ENCODE measurements at regions not wholly inside any gene's neighbourhood (a gene's known extent, or its start where the extent isn't known, plus 50 kb on each side); places are given as distances from the start of the nearest gene placed in this dataset.

GRCh38 chr18:30066288-30066687 lies 976.3 kb downstream of the DSC3 start:
- Histone ChIP-seq H3K9me3 (ENCODE audit: control insufficient read depth, insufficient read depth, low read length) (no peaks in the 10 kb centered on the region; the same call in 1 of the 2 replicates), H3K4me3 (ENCODE audit: low read depth, low read length) (no peak overlapping the region), H3K27ac (ENCODE audit: low read depth, low read length) (no peak overlapping the region), H3K27me3 (ENCODE audit: control insufficient read depth, insufficient read depth, low read length) (no peaks in the 10 kb centered on the region)
- ChIA-PET POLR2A (no interaction called here), CTCF (no interaction called here)
- no peak for DNase-seq (ENCODE audit: low read depth, low spot score)
- TF ChIP-seq CTCF (IDR thresholded peaks at IDR 0.05; ENCODE audit: low read depth, low read length): no peak

DNA sequence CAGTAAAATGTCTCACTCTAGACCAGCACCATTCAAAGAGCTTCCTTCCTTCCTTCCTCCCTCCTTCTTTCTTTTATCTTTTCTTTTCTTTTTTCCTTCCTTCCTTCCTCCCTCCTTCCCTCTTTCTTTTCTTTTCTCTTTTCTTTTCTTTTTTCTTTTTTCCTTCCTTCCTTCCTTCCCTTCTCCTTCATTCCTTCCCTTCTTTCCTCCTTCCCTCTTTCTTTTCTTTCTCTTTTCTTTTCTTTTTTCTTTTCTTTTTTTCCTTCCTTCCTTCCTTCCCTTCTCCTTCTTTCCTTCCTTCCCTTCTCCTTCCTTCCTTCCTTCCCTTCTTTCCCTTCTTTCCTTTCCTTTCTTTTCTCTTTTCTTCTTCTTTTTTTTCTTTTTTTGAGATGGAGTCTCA lies 985.1 kb downstream of the DSC3 start:
- no peak overlapping the region for H3K27ac ChIP-seq (ENCODE audit: low read depth, low read length)
- H3K4me3 ChIP-seq (ENCODE audit: low read depth, low read length): no peak overlapping the region
- ChIA-PET CTCF (no interaction called here), POLR2A (no interaction called here)
- no peaks in the 10 kb centered on the region for H3K27me3 ChIP-seq (ENCODE audit: control insufficient read depth, insufficient read depth, low read length)
- no peak for DNase-seq (ENCODE audit: low read depth, low spot score)
- TF ChIP-seq CTCF (IDR thresholded peaks at IDR 0.05; ENCODE audit: low read depth, low read length): no peak
- H3K9me3 ChIP-seq (ENCODE audit: control insufficient read depth, insufficient read depth, low read length): peaks cover 5% of the 10 kb centered on the region; the same call in 1 of the 2 replicates

GRCh38 chr18:30056528-30056927 lies 986.0 kb downstream of the DSC3 start:
- peaks cover 5% of the 10 kb centered on the region; the same call in 1 of the 2 replicates for H3K9me3 ChIP-seq (ENCODE audit: control insufficient read depth, insufficient read depth, low read length)
- no peak for TF ChIP-seq CTCF (IDR thresholded peaks at IDR 0.05; ENCODE audit: low read depth, low read length)
- H3K27me3 ChIP-seq (ENCODE audit: control insufficient read depth, insufficient read depth, low read length): no peaks in the 10 kb centered on the region
- CTCF ChIA-PET: no interaction called here
- POLR2A ChIA-PET: no interaction called here
- no peak for DNase-seq (ENCODE audit: low read depth, low spot score)
- no peak overlapping the region for H3K27ac ChIP-seq (ENCODE audit: low read depth, low read length)
- H3K4me3 ChIP-seq (ENCODE audit: low read depth, low read length): no peak overlapping the region

DNA sequence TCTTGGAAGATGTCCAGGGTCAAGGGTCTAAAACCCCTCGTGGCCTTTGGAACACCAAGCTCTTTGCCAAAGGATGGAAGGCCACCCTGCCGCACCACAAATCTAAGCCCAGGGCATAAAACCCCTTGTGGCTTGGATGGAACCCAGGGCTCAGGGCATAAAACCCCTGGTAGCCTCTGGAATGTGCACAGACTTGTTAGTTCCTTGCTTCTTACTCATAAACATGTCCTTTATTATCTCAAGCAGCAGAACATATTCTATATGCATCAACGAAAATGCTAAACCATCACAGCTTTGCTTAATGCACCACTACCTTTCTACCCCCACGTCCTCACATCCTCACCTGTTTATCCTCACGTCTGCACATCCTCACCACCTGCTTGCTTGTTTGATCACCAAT lies 998.0 kb downstream of the DSC3 start:
- CTCF ChIA-PET: no interaction called here
- no peak for DNase-seq (ENCODE audit: low read depth, low spot score)
- H3K27me3 ChIP-seq (ENCODE audit: control insufficient read depth, insufficient read depth, low read length): no peaks in the 10 kb centered on the region
- H3K4me3 ChIP-seq (ENCODE audit: low read depth, low read length): no peak overlapping the region
- POLR2A ChIA-PET: no interaction called here
- no peak overlapping the region for H3K27ac ChIP-seq (ENCODE audit: low read depth, low read length)
- H3K9me3 ChIP-seq (ENCODE audit: control insufficient read depth, insufficient read depth, low read length): peaks cover 8% of the 10 kb centered on the region
- no peak for TF ChIP-seq CTCF (IDR thresholded peaks at IDR 0.05; ENCODE audit: low read depth, low read length)

DNA sequence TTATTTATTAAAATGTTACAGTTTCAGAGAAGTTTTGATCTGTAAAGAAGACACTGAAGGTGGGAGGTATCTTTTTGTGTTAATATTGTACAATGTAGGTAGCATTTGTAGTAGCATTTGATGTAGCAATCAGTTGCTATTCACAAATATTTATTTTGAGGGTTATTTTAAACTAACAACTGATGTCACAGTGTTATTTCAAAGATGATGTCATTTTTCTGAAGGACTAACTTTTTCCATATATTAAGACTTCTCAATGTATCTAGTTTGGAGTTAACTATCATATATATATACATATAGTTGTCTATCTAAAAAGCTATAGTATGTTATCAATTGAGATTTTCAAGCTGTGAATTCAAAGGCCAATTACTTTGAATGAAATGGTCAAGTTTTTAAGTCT lies 1003.3 kb downstream of the DSC3 start:
- no peak for DNase-seq (ENCODE audit: low read depth, low spot score)
- TF ChIP-seq CTCF (IDR thresholded peaks at IDR 0.05; ENCODE audit: low read depth, low read length): no peak
- CTCF ChIA-PET: no interaction called here
- Histone ChIP-seq H3K27me3 (ENCODE audit: control insufficient read depth, insufficient read depth, low read length) (no peaks in the 10 kb centered on the region), H3K27ac (ENCODE audit: low read depth, low read length) (no peak overlapping the region), H3K9me3 (ENCODE audit: control insufficient read depth, insufficient read depth, low read length) (peaks cover 9% of the 10 kb centered on the region), H3K4me3 (ENCODE audit: low read depth, low read length) (no peak overlapping the region)
- POLR2A ChIA-PET: no interaction called here

Measured in AG04450 (cell line).